Activated T-cell treated with anti-CD3 and anti-CD28 coated beads, Interleukin-2, amount 50 U/mL, for 48 hours (primary cell): ENCODE measurements at regions not wholly inside any gene's neighbourhood (a gene's known extent, or its start where the extent isn't known, plus 50 kb on each side); places are given as distances from the start of the nearest gene placed in this dataset.

Source experiments
- DNase-seq, 2 experiments: peaks; one replicate each; pipeline ENCODE4 v3.0.0-alpha.2; 2020

DNA sequence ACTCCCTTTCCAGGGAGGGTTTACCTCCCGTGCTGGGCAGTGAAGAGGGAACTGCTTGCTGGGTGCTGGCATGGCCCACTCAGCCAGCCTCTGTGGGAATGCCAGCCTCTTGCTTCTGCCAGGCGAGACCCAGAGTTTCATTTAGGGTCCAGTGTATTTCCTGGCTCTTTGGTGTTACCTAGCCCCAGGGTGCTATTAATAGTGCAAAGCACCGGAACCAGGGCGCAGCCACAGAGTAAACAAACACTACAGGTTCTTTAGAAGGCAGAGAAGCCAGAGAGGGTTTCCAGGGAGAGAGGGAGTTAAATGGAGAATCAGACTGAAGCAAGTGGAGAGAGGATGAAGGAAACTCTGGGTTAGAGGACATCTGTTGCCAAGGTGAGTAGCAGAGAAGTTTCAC, 74.9 kb upstream of the SPATA13 start:
- no peak for DNase-seq

GRCh38 chr13:24086642-24087041, 73.9 kb upstream of the SPATA13 start:
- no peak for DNase-seq

DNA sequence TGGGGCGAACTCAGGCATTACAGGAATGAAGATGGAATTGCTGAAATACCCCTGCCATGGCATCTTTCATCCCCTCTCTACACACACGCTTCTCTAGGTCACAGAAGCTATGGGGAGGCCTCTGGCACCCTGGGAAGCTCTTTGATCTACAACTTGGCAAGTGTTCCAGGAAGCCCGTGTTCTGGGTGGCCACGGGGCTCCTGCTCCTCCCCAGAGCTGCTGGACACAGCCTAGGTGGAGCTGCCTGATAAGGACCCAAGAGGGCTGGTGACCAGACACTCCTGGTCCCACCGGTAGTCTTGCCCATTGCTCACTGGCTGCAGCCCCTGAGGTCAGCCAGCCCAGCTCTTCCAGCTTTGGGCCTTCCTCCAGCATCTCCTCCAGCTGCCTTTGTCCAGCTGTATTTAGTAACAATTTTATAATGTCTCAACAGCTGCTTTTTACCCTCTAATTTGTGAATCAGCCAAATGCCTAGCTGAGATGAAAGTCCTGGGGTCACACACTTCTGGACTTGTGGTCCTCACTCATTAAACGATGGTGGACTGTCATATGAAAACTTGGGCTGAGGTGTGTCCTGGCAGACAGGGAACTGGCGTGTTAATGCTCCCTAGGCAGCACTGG, 72.8 kb upstream of the SPATA13 start:
- DNase-seq, result no peak

DNA sequence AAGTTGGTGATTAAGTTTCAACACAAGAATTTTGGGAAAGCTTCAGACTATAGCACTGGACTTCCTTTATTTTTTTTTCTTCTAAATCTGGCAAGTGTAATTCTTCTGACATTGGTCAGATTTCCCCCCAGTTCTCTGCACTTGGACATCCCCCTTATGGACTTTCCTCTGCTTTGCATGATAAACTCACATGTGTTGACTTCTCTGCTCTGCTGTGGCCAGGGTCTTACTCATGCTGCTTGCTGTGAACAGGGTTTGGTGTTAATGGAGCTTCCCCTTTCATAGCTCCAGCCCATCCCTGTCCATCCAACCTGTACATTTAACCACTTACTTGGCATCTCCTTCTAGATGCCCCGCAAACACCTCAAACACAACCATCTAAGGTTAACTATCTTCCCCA, 70.5 kb upstream of the SPATA13 start:
- no peak for DNase-seq

- no peak for DNase-seq
Observed at GRCh38 chr13:24091080-24091479, 69.4 kb upstream of the SPATA13 start.

DNA sequence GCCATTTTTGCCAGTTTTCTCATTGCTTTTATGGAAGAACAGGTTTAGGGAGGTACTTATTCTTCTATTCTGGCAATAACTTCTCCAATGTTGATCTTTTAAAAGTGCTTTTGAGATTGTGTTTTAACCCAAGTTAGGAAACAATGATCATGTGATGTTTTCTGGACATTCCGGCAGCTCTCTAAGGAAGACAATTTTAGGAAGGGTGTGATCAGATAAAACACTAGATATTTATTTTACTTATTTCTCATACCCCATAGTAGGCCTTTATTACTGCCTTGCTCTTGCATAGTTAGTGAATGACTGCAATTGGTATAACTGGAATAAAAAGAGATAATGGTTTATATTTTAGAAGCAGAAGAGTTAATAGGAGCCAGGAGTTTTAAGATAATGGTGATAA, 68.4 kb upstream of the SPATA13 start:
- no peak for DNase-seq

GRCh38 chr13:24093047-24093446, 67.5 kb upstream of the SPATA13 start:
- DNase-seq, result no peak

DNA sequence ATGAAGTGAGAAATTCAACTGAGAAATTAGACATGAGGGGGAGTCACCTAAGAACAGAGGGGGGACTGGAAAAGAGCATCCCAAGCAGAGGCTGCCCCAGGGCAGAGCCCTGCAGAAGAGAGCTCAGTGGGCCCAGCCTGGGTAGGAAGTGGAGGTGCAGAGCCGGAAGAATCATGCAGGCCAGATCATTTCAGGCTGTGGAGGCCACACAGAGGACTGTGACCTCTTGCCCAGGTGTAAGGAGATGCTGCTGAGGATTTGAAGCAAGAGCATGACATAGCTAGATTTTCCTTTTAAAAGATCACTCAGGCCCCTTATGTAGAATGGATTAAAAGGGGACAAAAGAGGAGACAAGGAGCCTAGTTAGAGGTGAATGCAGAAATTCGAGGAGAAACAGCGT, 63.9 kb upstream of the SPATA13 start:
- DNase-seq, result no peak

DNA sequence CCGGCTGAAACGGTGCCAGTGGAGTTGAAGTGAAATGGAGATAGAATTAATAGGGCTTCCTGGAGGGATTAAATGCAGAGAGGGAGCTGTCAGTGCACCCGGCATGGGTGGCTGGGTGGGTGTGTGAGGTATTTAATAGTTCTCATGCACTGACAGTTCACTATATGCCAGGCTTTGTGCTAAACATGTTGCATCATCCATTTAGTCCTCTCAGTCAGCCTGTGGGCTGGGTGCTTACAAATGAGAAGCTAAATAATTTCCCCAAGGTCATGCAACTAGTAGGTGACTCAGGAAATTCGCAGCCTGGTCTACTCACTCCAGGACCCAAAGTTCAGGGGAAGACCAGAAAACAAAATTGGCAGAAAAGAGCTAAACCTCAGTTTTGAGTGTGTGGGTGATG, 63.5 kb upstream of the SPATA13 start:
- DNase-seq, result peak; percentile 60 to 70

- peak; percentile 65 to 66 for DNase-seq
Observed at GRCh38 chr13:24097667-24098066, 62.9 kb upstream of the SPATA13 start.

DNA sequence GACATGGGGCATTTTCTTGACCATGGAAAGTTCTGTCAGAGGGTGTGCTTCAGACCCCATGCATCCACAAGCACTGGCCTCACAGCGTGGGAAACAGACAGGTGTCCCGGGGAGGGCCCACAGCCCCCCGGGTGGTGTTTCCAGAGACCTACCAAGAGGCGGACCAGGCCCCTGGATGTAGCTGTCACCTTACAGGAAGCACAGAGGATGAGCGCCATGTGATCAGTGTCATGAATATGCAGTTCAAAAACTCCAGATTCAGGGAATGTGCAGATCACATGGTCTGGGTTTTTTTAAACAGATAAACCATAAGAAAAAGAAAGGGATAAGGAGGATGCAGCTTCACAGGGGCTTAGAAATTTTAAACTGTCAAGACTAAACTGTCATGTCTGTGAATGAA, 61.0 kb upstream of the SPATA13 start:
- DNase-seq, result no peak

- no peak for DNase-seq
Observed at GRCh38 chr13:24100188-24100587, 60.3 kb upstream of the SPATA13 start.

- no peak for DNase-seq
Observed at GRCh38 chr13:24103782-24104372, 56.6 kb upstream of the SPATA13 start.

- DNase-seq, result no peak
Observed at GRCh38 chr13:24104723-24105122, 55.8 kb upstream of the SPATA13 start.

GRCh38 chr13:24106429-24106828, 54.1 kb upstream of the SPATA13 start:
- no peak for DNase-seq

- no peak for DNase-seq
Observed at GRCh38 chr13:24107955-24108614, 52.4 kb upstream of the SPATA13 start.

GRCh38 chr13:24108615-24108965, 51.9 kb upstream of the SPATA13 start:
- no peak for DNase-seq

GRCh38 chr13:24110011-24110410, 50.5 kb upstream of the SPATA13 start:
- no peak for DNase-seq
